DMS153 (cell line): ENCODE measurements at regions not wholly inside any gene's neighbourhood (a gene's known extent, or its start where the extent isn't known, plus 50 kb on each side); places are given as distances from the start of the nearest gene placed in this dataset.

Source experiments
- DNase-seq: peaks from one replicate; lab custom pipeline; 2025; lab: John Stamatoyannopoulos, UW

DNA sequence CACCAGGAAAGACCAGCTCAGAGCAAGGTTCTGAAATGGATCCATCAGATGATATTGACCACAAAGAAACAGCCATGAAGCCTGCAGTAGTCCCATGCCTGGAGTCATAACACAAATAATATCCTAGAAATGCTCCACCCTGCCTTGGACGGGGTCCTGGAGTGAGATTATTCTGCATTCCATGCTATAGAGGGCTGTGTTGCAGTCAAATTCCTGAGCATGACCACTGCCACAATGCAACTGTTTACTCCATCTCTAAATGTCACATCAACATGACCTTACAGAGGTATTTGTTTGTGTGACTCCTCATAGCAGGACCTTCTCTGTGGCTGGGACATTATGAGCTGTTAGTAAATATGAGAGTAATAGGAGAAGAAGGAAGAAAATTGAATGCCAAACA is 257.5 kb upstream of the TCF21 start:
- DNase-seq, result no peak

DNA sequence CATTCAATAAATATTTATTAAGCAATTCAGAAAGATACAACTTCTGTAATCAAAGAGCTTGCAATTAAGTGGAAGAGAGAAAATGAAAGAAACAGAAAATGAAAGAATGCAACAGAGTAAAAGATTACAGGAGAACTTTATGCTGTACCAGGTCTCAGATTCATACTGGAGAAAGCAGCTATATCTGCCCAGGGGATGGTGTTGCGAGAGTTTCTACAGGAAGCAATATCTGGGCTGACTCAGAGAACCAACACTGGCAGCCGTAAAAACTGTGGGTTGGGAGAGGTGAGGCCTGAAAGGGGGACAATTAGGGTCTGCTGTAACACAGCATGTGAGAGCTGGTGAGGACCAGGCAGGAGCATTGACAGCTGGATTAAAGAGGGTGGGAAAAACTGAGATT is 256.7 kb upstream of the TCF21 start:
- DNase-seq, result no peak

DNA sequence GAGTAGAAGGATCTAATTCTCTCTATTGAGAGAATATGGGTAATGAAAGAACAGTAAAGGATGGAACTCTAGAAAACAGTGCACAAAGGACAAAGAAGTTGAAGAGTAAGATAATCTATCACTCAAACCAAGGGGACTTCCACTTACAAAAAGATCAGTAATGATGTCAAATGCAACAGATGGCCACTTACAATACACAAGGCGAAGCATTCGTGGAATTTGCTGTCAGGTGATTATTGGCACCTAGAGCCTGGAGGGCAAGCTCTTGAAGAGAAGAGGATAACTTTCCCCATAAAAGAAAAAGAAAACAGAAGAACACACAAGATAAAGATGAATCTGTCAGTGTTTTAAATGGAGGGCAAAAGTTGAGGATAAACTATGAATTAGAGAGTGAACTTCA is 256.0 kb upstream of the TCF21 start:
- DNase-seq, result no peak

DNA sequence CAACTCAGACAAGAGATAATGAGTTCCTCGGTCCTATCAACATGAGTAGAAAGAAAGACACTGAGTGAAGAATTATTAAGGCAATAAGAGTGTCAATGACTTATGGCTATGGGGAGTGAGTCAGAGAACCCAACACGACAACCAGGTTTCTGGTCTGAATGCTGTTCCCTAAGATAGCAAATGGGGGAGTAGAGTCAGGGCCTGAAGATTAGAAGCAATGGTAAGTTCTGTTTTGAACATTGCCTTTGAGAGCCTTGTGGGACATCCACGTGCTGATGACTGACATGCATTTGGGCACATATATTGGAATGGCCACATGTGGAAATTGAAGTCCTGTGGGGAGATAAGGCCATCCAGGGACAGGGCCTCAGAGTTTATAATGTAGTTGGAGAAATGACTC is 254.4 kb upstream of the TCF21 start:
- no peak for DNase-seq

DNA sequence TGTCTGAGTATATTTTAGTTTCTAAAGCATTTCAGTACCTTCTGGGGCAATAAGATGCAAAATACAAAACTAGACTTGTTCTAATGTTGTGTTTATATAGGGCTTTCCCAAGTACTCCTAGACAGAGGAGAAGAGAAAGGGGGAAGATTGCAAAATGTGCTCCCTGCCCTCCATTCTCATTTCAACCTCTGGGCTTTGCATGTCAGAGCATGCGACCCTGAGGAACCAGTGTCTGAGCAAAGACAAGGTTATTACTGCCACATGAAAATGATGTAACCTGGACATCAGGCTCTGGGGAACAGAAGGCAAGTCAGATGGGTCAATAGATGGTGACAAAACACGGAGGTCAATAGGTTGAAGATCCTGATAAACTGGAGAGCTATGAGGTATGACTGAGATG is 253.5 kb upstream of the TCF21 start:
- DNase-seq, result no peak

DNA sequence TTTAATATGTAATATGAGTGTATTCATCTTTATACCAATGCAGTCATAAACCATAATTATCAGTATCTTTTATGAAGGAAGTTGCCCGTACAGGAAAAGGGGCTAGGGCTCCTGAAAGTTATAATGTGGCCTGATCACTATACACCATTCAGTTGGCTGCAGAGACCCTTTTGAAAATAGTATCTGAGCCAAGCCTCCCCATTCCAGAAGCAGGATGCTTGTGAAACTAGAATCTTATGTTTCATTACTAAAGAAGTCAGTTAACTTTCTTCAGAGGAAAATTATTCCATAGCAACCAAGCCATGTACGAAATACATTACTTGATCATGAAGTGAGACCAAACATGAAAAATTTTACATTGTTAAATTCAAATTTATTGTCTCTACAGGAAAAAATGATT is 251.5 kb upstream of the TCF21 start:
- DNase-seq, result no peak

DNA sequence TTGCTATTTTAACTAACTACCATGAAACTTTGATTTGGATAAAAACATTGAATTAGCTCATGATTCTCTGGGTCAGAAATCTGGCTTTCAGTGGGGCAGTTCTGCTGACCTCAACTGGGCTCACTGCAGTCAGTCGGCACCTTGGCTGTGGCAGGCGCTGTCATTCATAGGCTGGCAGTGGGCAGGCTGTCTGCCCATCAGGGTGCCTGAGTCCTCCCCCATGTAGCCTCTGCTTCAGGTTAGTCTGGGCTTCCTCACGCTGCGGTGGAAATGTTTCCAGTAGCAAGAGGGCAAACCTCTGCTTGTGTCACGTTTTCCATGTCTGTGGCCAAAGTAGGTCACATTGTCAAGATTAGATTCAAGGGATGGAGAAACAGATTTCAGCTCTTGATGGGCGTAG is 251.0 kb upstream of the TCF21 start:
- DNase-seq, result no peak

DNA sequence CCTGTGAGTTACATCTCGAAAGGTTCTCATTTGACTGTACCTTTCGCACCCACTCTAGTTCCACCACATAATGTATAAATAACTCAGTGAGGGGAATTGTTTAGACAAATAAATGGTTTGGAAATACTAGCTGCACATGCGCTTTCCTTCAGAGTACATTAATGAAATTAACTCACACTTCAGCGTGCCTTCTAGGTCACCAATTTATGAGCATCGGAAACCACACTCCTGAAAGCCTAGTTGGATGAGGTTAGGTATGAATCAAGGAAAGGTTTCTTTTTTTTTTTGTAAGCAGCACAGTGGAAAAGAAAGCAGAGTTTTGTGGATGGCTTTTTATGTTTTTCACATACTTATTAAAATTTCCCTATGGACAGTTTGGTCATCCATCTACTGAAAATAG is 247.8 kb upstream of the TCF21 start:
- no peak for DNase-seq

DNA sequence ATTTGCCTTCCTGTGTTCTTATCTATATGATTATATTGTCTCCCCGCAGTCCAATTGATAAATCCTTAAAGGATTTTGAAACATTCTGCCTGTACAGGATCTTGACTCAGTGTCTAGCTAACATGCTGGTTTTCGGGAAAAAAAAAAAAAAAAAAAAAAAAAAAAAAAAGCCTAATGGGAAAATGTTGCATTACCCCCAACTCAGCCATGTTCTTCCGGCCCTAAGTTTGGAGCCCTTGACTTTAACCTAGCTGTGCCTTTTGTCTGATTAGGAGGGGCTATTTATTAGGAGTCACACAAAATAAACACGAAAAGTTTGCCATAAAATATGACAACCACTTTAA is 244.4 kb upstream of the TCF21 start:
- no peak for DNase-seq

DNA sequence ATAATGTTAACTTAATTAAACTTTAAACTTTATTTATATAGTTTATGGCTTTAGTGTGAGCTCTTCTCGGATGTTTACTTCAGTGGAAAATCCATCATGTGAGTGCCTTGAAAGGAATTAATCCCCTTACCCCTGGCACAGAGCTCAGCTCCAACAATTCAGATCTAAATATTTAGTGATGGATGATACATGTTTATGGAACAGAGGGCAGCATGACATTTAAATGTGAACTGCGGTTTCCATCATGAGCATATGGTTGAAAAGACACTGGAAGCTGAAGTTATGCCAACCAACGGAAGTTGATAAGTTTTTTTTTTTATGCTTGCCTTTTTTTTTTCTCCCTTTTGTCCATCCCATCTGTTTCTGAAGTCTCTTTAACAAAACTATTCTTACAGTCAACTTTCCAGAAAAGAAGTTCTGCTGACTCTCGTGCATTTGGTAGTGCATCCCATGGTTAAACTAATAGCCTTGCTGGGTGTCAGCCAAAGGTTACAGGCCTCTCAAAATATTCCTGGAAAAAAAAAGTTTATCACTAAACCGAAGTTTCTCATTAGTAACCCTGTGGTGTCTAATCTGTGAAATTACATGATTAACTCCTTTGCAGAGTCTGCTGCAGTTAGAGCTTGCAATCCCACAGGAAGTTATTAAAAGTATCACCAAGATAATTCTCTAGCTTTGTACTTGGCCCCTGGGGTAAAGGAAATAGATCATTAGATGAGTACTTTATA is 243.9 kb upstream of the TCF21 start:
- DNase-seq, result no peak

DNA sequence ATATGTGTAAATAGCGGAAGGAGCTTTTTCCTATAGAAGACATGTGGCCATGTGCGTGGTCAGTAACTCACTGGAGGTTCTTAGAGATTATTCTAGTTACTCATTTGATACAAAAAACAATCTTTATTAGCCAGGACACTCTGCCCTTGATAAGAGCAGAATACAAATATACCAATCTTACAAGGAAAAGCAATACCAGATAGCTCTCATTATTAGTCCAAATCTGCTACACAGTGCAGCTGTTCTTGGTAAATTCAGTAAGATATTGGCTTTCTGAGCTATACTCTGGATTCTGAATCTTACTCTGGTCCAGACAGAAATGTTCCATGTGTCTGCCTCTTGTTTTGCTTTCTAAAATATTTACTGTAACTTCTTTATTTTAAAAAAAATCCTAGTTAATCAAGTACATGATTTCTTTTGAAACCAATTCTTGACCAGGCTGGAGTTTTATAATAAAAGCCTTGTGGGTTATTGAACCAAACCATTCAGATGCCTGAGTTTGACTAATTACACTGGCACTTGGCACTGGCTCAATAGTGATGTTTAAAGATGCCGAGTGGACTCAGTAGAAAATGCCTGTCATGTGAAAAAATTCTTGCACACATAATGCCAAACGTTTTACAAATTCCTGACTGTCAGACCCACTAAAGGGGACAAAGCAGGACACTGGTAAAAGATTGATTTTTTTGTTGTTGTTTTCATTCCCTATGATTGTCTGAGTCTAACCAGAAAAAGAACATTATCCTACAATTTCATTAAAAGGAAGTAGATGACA is 242.8 kb upstream of the TCF21 start:
- no peak for DNase-seq

DNA sequence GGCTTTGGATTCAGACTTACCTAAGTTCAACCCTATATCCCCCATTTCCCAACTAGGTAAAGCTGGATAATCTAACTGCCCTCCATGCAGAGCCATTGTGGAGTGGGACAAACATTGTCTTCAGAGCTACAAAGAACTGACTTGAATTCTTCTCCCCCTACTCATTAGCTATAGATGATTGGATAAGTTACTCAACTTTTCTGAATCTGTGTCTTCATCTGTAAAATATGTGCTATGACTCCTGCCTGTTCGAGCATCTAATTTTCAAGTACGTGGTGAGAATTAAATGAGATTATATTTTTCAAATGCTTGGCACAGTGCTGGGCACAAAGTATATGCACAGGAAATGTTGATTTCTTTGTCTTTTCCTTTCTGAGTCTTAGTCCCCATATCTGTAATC is 240.3 kb upstream of the TCF21 start:
- no peak for DNase-seq

DNA sequence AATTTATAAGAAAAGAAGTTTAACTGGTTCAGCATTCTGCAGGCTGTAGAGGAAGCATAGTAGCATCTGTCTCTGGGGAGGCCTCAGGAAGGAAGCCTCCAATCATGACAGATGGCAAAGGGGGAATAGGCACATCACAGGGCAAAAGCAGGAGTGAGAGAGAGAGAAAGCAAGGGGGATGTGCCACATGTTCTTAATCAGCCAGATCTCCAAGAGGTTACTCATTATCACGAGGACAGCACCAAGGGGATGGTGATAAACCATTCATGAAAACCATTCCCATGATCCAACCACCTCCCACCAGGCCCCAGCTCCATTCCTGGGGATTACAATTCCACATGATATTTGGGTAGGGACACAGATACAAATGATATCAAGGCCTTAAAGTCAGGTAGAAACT is 217.5 kb upstream of the TCF21 start:
- DNase-seq, result no peak

DNA sequence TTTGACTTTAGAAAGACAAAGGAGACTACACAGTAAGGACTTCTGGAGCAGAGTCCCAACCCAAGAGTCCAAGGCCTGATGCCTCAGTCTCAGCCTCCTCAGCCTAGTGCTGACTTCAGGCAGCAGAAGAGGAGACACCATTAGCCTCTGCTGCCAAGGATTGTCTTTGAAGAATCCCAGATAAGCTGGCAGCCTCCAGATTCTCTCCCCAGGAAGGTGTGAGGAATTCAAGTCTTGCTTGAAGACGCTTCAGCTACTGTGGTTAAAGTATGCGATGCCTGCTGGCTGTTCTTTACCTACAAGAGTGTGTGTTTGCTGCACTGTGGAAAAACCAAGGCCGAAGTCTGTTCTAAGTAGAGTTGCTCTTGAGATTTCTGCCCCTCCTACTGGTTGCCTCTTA is 215.9 kb upstream of the TCF21 start:
- no peak for DNase-seq

DNA sequence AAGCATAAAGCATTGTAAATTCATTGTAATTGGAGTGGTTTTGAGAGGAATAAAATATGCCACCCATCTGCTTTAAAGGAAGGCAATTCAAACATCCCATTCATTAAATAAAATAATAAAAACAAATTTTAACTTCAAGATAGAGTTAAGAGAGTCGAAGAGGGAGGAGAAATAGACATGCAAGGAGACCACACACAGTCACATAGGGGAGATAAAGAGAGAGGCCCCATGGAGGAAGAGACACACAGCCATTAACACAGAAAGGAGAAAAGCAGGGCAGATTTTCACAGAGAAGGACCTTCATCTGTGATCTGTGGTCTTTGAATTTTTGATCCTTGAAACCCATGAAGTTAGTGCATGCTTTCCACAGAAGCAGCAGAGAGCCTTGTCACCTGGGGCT is 214.3 kb upstream of the TCF21 start:
- DNase-seq, result no peak

DNA sequence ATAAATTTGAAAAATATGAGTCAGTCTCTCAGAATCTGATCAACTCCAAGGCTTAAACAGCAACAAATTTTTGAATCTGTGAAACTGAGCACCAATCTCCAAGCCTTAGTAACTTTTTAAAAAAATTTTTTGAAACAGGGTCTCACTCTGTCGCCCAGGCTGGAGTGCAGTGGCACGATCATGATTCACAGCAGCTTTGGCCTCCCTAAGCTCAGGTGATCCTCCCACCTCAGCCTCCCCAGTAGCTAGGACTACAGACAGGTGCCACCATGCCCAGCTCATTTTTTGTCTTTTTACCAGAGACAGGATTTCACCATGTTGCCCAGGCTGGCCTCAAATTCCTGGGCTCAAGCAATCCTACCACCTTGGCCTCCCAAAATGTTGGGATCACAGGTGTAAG is 207.9 kb upstream of the TCF21 start:
- DNase-seq, result no peak

DNA sequence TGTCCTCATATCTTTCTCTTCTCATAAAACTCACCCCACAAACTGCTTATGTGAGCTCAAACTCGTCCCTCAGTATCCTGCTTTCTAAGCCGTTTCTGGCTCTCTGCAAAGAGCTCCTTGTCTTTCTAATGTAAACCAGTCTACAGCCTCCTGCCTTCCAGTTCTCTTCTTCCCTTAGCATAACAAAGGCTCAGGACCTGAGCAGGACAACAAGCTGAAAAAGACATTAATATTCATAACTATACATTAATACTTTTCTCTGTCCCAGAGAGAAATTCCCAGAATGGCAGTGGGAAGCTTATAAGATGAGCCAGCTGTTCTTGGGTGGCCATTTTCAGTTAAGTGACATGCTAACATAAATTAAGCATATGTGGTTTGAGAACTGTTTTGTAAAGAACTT is 207.0 kb upstream of the TCF21 start:
- DNase-seq, result no peak

DNA sequence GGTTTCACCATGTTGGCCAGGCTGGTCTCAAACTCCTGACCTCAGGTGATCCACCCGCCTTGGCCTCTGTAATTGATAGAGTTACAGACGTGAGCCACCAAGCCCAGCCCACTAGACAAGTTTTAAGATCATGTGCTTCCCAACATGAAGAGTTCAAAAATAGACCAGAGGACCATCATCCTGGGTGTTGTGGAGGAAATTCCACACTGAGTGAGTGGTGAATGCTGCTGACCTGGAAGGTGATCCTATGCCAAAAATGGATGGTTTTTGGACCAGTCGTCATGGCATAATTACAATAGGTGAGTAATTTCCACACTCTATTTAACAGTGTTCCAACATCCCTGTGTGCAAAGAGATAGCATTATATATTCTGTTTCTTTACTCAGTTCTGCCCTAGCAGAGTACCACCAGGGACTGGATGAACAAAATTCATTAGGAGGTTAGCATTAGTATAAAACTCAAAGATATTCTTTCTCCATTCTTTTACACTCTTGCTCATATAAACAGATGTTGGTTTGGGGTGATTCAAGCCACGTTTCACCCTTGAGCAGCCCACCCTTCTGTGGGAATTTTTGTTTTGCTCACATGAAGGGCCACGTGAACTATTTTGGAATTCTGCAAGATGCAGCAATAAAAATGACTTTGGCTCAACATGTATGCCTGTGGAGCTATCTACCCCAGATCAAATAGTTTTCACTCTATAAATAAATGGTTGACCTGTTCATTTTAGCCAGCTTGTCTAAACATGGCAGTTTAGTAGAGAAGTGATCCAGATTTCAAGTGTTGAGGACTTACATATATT is 206.2 kb upstream of the TCF21 start:
- no peak for DNase-seq

DNA sequence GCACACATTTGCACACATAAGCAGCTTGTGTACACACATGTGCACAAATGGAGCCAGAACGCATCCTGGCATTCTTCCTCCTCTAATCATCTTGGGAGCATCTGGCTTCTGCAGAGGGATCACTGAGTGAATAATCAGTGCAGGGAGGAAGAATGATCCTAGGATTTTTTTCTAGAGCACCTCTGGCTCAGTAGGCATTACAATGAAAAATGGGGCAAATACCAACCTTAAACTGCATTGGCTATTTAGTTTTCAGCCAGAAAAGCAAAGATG is 205.7 kb upstream of the TCF21 start:
- no peak for DNase-seq

DNA sequence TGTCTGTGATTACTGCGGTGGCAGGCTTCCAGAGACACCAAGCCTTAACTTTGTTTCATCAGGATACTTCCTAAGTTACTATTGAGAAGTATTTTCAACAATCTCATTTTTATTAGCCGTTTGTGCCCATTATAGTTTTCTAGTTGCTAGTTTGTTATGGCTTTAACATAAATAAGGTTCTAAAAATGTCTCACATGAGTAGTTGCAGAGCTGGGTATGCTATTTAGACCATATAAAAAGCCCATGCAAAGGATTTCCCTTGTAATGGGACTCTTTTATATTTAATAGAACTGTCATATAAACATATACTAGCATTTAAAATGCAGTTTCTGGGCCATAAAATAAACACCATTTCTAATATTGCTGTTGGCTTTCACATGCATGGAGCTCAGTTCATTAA is 205.3 kb upstream of the TCF21 start:
- DNase-seq, result no peak

DNA sequence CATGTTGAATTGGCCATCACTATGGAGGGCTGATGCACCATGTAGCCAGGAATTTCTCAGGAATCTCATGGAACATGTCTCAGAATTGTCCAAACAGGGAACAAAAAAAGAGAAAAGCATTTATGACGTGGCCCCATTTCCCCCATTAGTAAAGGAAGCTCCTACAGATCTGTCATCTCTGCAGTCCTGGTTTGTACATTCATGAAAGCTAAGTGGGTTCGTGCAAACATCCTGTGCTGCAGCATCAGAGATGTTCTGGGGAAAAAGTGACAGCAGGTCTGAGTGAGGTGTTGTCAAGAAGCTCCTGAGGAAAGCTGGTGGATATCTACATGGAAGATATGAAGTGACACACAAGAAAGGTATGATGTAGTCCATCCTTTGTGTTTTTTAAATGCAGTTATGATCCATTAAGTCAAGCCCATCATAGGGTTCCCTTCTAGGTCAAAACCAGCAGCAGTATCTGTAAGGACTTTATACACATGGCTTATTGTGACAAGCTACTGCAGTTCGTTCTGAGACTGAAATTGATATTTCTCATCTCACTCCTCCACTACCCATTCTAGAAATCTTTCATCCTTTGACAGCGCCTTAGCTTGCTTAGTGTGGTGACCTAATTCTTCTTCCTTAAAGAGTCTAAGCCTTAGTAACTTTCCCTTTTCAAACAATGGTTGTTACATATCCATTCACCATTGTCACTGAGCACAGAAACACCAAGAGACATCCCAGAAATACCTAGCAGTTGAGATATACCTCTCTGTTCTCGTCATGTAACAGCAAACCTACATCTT is 200.0 kb upstream of the TCF21 start:
- DNase-seq, result no peak

DNA sequence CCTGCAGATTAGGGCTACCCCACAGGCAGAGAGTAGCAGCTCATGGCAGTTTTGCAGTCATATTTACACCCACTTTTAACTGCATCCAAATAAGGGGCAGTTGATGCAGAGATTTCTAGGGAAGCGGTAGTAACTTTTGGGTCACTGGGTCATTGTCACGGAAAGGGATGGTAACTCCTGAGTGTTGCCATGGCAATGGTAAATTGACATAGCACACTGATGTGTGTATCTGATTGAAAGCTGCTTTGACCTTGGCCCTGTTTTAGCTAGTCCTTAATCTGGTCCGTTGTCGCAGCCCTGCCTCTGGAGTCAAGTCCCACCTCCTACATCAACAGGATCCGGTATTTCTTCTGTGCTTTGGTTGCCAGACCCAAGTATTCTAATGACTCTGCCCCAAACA is 199.1 kb upstream of the TCF21 start:
- DNase-seq, result no peak

DNA sequence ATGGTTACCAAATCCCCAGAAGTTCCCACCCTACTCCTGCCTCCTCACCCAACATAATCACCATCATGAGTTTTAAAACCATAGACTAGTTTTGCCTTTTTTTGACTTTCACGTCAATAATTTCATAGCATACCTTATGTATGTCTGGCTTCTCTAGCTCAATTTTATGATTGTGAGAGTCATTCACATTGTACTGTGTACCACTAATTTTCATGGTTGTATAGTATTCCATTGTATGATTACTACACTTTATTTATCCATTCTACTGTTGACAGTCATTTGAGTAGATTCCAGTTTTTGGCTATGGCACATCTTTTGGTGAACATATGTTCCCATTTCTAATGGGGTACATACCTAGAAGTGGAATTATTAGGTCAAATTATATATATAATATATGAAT is 195.3 kb upstream of the TCF21 start:
- DNase-seq, result no peak
